ENCODE measurements at regions not wholly inside any gene's neighbourhood (a gene's known extent, or its start where the extent isn't known, plus 50 kb on each side); places are given as distances from the start of the nearest gene placed in this dataset.

GRCh38 chr2:18209934-18210639 lies 331.6 kb downstream of the KCNS3 start (continued):
- no peak for TF ChIP-seq ZNF331 (CRISPR knock-in tag; IDR thresholded peaks at IDR 0.05; ENCODE audit: low read depth)
- TF ChIP-seq REST (IDR thresholded peaks at IDR 0.05; ENCODE audit: unreplicated experiment) = no peak
- no peak for TF ChIP-seq JUNB (IDR thresholded peaks at IDR 0.05; ENCODE audit: unreplicated experiment)
- no peak for TF ChIP-seq STAT1 (IDR thresholded peaks at IDR 0.05; ENCODE audit: unreplicated experiment)
- TF ChIP-seq NANOG (IDR thresholded peaks at IDR 0.05; ENCODE audit: borderline replicate concordance) = no peak
- no peak for TF ChIP-seq EZH2 (IDR thresholded peaks at IDR 0.05; ENCODE audit: low read depth, unreplicated experiment)
- TF ChIP-seq ZNF114 (CRISPR knock-in tag; IDR thresholded peaks at IDR 0.05) = no peak

GRCh38 chr2:18208956-18209355 lies 330.5 kb downstream of the KCNS3 start:
- Histone ChIP-seq H2AFZ (no peak overlapping the region), H3F3A (replicated peaks; ENCODE audit: low read depth) (no peaks in the 10 kb centered on the region), H3K9me2 (ENCODE audit: insufficient read depth) (no peaks in the 10 kb centered on the region; the same call in 1 of the 2 replicates), H4K20me1 (replicated peaks; ENCODE audit: insufficient read depth) (no peaks in the 10 kb centered on the region), H3K4me2 (no peak overlapping the region), H3K27ac (ENCODE audit: low read depth) (no peak overlapping the region), H3K36me3 (ENCODE audit: insufficient read depth) (no peaks in the 10 kb centered on the region), H3K79me2 (replicated peaks; ENCODE audit: insufficient read depth) (no peaks in the 10 kb centered on the region), H3K4me1 (ENCODE audit: insufficient read depth) (no peaks in the 10 kb centered on the region), H3K27me3 (ENCODE audit: insufficient read depth) (no peaks in the 10 kb centered on the region), H3K4me3 (no peak overlapping the region)
- H3K4me1 Mint-ChIP-seq = no peaks in the 10 kb centered on the region
- TF ChIP-seq EZH2 (IDR thresholded peaks at IDR 0.05; ENCODE audit: low read depth, unreplicated experiment) (no peak), POLR2AphosphoS5 (IDR thresholded peaks at IDR 0.05; ENCODE audit: low read depth) (no peak), ZNF462 (CRISPR knock-in tag; IDR thresholded peaks at IDR 0.05) (no peak), REST (IDR thresholded peaks at IDR 0.05; ENCODE audit: unreplicated experiment) (no peak)
- ATAC-seq = no peak
- peaks cover 2% of the 10 kb centered on the region for H3K27me3 Mint-ChIP-seq (ENCODE audit: insufficient read depth, low read depth, poor library complexity)
- no peaks in the 10 kb centered on the region for H3K9me3 Mint-ChIP-seq
- no peaks in the 10 kb centered on the region for H3K36me3 Mint-ChIP-seq (ENCODE audit: low read depth)
- no peak overlapping the region for H3K4me3 Mint-ChIP-seq
- no peak overlapping the region for H3K27ac Mint-ChIP-seq
- no peak for DNase-seq (ENCODE audit: low spot score)
